ENCODE measurements at regions not wholly inside any gene's neighbourhood (a gene's known extent, or its start where the extent isn't known, plus 50 kb on each side); places are given as distances from the start of the nearest gene placed in this dataset.

DNA sequence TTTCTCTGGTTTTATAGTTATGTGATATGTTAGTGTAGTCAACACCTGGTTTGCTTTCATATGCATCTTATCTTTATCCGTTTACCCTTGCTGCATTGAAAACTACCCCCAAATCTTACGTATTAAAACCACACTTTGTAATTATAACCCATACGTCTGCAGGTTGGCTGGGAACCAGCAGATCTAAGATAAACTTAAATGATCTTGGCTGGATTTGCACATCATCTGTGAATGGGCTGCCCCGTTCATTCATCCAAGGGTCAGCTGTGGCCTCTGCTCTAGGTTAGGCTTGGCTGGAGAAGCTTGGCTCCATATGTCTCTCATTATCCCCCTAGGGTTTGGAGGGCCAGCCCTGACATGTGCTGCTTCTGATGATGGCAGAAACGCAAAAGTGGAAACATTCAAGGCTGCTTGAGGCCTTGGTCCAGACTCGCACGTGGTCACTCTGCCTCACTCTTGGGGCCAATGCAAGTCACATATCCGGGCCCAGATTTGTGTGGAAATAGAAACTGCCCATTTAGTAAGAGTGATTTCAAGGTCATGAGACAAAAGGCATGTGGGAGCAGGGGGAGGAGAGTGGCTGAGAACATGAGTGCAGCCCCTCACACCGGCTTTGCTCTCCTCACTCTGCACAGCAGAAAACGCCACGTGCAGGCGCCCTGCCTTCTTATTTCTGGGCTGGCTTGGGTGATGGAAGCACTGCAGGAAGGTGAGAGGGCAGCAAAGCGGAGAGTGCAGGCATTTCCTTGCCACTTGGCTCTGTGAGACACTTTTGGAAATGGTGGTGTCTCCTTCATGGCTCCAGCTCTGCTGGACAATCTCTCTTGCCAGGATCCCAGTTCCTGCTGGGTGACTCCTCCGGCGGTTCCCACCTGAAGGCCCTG, 553.8 kb downstream of the GLRX3 start:
- TF ChIP-seq, protein P1, sequence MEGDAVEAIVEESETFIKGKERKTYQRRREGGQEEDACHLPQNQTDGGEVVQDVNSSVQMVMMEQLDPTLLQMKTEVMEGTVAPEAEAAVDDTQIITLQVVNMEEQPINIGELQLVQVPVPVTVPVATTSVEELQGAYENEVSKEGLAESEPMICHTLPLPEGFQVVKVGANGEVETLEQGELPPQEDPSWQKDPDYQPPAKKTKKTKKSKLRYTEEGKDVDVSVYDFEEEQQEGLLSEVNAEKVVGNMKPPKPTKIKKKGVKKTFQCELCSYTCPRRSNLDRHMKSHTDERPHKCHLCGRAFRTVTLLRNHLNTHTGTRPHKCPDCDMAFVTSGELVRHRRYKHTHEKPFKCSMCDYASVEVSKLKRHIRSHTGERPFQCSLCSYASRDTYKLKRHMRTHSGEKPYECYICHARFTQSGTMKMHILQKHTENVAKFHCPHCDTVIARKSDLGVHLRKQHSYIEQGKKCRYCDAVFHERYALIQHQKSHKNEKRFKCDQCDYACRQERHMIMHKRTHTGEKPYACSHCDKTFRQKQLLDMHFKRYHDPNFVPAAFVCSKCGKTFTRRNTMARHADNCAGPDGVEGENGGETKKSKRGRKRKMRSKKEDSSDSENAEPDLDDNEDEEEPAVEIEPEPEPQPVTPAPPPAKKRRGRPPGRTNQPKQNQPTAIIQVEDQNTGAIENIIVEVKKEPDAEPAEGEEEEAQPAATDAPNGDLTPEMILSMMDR (conservative IDR thresholded peaks at IDR 0.05; ENCODE audit: low read length): no peak
- TF ChIP-seq EZH2phosphoT487 (IDR thresholded peaks at IDR 0.05; ENCODE audit: borderline replicate concordance): no peak
